GM21381 (cell line): ENCODE measurements at regions not wholly inside any gene's neighbourhood (a gene's known extent, or its start where the extent isn't known, plus 50 kb on each side); places are given as distances from the start of the nearest gene placed in this dataset.
"Not testable (repeated sequence)": the region's sequence is repeated elsewhere in the genome, so short reads cannot be mapped to it uniquely, and the experiment has no call there.

ENCODE experiments used
- ATAC-seq: cut with Tn5 transposase; IDR thresholded peaks from one replicate; pipeline ENCODE4 v1.9.1; 2021; ENCODE audit warnings: mild to moderate bottlenecking, moderate library complexity; ENCODE audit not compliant: unreplicated experiment

- no peak for ATAC-seq
These were observed 181.5 kb upstream of the SFSWAP start for GRCh38 chr12:131529196-131530040.

GRCh38 chr12:131530041-131530332, 180.9 kb upstream of the SFSWAP start:
- no peak for ATAC-seq

GRCh38 chr12:131530422-131530821, 180.5 kb upstream of the SFSWAP start:
- no peak for ATAC-seq

GRCh38 chr12:131533139-131533538, 177.8 kb upstream of the SFSWAP start:
- ATAC-seq, result no peak

GRCh38 chr12:131535779-131536178, 175.1 kb upstream of the SFSWAP start:
- ATAC-seq, result no peak

GRCh38 chr12:131536337-131536736, 174.6 kb upstream of the SFSWAP start:
- ATAC-seq, result no peak

GRCh38 chr12:131536766-131537165, 174.1 kb upstream of the SFSWAP start:
- ATAC-seq, result no peak

GRCh38 chr12:131537267-131537958, 173.5 kb upstream of the SFSWAP start:
- ATAC-seq, result no peak

GRCh38 chr12:131539381-131539780, 171.5 kb upstream of the SFSWAP start:
- ATAC-seq, result no peak

GRCh38 chr12:131540138-131540623, 170.7 kb upstream of the SFSWAP start:
- no peak for ATAC-seq

GRCh38 chr12:131541512-131541911, 169.4 kb upstream of the SFSWAP start:
- not testable (repeated sequence) for ATAC-seq

GRCh38 chr12:131542351-131542750, 168.5 kb upstream of the SFSWAP start:
- no peak for ATAC-seq

GRCh38 chr12:131543040-131543439, 167.8 kb upstream of the SFSWAP start:
- no peak for ATAC-seq

- ATAC-seq, result no peak
These were observed 163.3 kb upstream of the SFSWAP start for GRCh38 chr12:131547555-131547954.

- no peak for ATAC-seq
These were observed 160.8 kb upstream of the SFSWAP start for GRCh38 chr12:131550121-131550520.

- no peak for ATAC-seq
These were observed 159.0 kb upstream of the SFSWAP start for GRCh38 chr12:131551675-131552491.

GRCh38 chr12:131552492-131552863, 158.4 kb upstream of the SFSWAP start:
- ATAC-seq, result no peak

- no peak for ATAC-seq
These were observed 157.7 kb upstream of the SFSWAP start for GRCh38 chr12:131553096-131553777.

GRCh38 chr12:131555197-131555846, 155.6 kb upstream of the SFSWAP start:
- no peak for ATAC-seq

GRCh38 chr12:131555866-131556265, 155.0 kb upstream of the SFSWAP start:
- no peak for ATAC-seq
